ENCODE measurements at regions not wholly inside any gene's neighbourhood (a gene's known extent, or its start where the extent isn't known, plus 50 kb on each side); places are given as distances from the start of the nearest gene placed in this dataset.

GRCh38 chr5:68962757-68963484 is 130.9 kb upstream of the SLC30A5 start (continued):
- TF ChIP-seq ZNF202 (tag by site-specific recombination; IDR thresholded peaks at IDR 0.05; ENCODE audit: borderline replicate concordance), result no peak
- peak; percentile 66 for TF ChIP-seq ZBTB48 (tag by site-specific recombination; IDR thresholded peaks at IDR 0.05)

GRCh38 chr5:68964679-68965078 is 129.1 kb upstream of the SLC30A5 start:
- POLR2A ChIA-PET, result no interaction called here
- CTCF ChIA-PET, result no interaction called here
- Histone ChIP-seq H3K4me3 (ENCODE audit: low read depth, low read length) (no peak overlapping the region), H3K27ac (ENCODE audit: extremely low read depth, low read depth, low read length) (no peak overlapping the region), H3K4me1 (ENCODE audit: control insufficient read depth, insufficient read depth, low read length) (no peaks in the 10 kb centered on the region), H3K9me3 (ENCODE audit: control insufficient read depth, insufficient read depth, low read depth, low read length) (no peaks in the 10 kb centered on the region), H3K36me3 (ENCODE audit: control insufficient read depth in 2 of 2, insufficient read depth in 1 of 2, low read length in 2 of 2) (no peaks in the 10 kb centered on the region)
- TF ChIP-seq, protein P1, sequence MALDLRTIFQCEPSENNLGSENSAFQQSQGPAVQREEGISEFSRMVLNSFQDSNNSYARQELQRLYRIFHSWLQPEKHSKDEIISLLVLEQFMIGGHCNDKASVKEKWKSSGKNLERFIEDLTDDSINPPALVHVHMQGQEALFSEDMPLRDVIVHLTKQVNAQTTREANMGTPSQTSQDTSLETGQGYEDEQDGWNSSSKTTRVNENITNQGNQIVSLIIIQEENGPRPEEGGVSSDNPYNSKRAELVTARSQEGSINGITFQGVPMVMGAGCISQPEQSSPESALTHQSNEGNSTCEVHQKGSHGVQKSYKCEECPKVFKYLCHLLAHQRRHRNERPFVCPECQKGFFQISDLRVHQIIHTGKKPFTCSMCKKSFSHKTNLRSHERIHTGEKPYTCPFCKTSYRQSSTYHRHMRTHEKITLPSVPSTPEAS (tag by site-specific recombination; IDR thresholded peaks at IDR 0.05), result peak; percentile 13; the same call in 1 of the 2 replicates
- TF ChIP-seq ZNF776 (tag by site-specific recombination; IDR thresholded peaks at IDR 0.05; ENCODE audit: borderline replicate concordance) (0 out of 2 replicates have a peak, but pooled peaks have one; percentile 57), ZNF239 (tag by site-specific recombination; IDR thresholded peaks at IDR 0.05) (0 out of 2 replicates have a peak, but pooled peaks have one; percentile 18), ZNF837 (tag by site-specific recombination; IDR thresholded peaks at IDR 0.05) (no peak), ZNF510 (tag by site-specific recombination; IDR thresholded peaks at IDR 0.05; ENCODE audit: insufficient replicate concordance) (no peak), ZNF354C (tag by site-specific recombination; IDR thresholded peaks at IDR 0.05; ENCODE audit: borderline replicate concordance, low read depth) (0 out of 2 replicates have a peak, but pooled peaks have one; percentile 6), ZNF112 (tag by site-specific recombination; IDR thresholded peaks at IDR 0.05) (no peak), SALL2 (tag by site-specific recombination; IDR thresholded peaks at IDR 0.05; ENCODE audit: borderline replicate concordance) (0 out of 2 replicates have a peak, but pooled peaks have one; percentile 22), ZNF747 (tag by site-specific recombination; IDR thresholded peaks at IDR 0.05) (0 out of 2 replicates have a peak, but pooled peaks have one; percentile 16), ZNF658 (tag by site-specific recombination; IDR thresholded peaks at IDR 0.05) (0 out of 2 replicates have a peak, but pooled peaks have one; percentile 30), ZBTB17 (tag by site-specific recombination; IDR thresholded peaks at IDR 0.05) (no peak)
- TF ChIP-seq, protein P2, sequence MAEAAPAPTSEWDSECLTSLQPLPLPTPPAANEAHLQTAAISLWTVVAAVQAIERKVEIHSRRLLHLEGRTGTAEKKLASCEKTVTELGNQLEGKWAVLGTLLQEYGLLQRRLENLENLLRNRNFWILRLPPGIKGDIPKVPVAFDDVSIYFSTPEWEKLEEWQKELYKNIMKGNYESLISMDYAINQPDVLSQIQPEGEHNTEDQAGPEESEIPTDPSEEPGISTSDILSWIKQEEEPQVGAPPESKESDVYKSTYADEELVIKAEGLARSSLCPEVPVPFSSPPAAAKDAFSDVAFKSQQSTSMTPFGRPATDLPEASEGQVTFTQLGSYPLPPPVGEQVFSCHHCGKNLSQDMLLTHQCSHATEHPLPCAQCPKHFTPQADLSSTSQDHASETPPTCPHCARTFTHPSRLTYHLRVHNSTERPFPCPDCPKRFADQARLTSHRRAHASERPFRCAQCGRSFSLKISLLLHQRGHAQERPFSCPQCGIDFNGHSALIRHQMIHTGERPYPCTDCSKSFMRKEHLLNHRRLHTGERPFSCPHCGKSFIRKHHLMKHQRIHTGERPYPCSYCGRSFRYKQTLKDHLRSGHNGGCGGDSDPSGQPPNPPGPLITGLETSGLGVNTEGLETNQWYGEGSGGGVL (tag by site-specific recombination; IDR thresholded peaks at IDR 0.05), result 0 out of 2 replicates have a peak, but pooled peaks have one; percentile 5

GRCh38 chr5:68965926-68966325 is 127.9 kb upstream of the SLC30A5 start:
- H3K9me3 ChIP-seq (ENCODE audit: control insufficient read depth, insufficient read depth, low read depth, low read length), result no peaks in the 10 kb centered on the region
- TF ChIP-seq HIC1 (tag by site-specific recombination; IDR thresholded peaks at IDR 0.05) (no peak), ZFHX2 (tag by site-specific recombination; conservative IDR thresholded peaks at IDR 0.05) (peak; percentile 99), ZNF488 (tag by site-specific recombination; IDR thresholded peaks at IDR 0.05) (no peak), HOXD13 (CRISPR knock-in tag; IDR thresholded peaks at IDR 0.05; ENCODE audit: borderline replicate concordance) (0 out of 2 replicates have a peak, but pooled peaks have one; percentile 24), ZNF626 (tag by site-specific recombination; IDR thresholded peaks at IDR 0.05) (no peak), MYNN (tag by site-specific recombination; IDR thresholded peaks at IDR 0.05; ENCODE audit: borderline replicate concordance) (0 out of 2 replicates have a peak, but pooled peaks have one; percentile 45), ZNF121 (tag by site-specific recombination; IDR thresholded peaks at IDR 0.05) (no peak), EGR2 (tag by site-specific recombination; IDR thresholded peaks at IDR 0.05; ENCODE audit: low read depth) (peak; percentile 99), ZNF571 (tag by site-specific recombination; IDR thresholded peaks at IDR 0.05) (0 out of 2 replicates have a peak, but pooled peaks have one; percentile 61), ZNF658 (tag by site-specific recombination; IDR thresholded peaks at IDR 0.05) (no peak), ZNF274 (IDR thresholded peaks at IDR 0.05; ENCODE audit: low read length) (no peak), ZNF274 (tag by site-specific recombination; IDR thresholded peaks at IDR 0.05; ENCODE audit: borderline replicate concordance) (no peak)
- no peaks in the 10 kb centered on the region for H3K4me1 ChIP-seq (ENCODE audit: control insufficient read depth, insufficient read depth, low read length)
- H3K4me3 ChIP-seq (ENCODE audit: low read depth, low read length), result no peak overlapping the region
- H3K36me3 ChIP-seq (ENCODE audit: control insufficient read depth in 2 of 2, insufficient read depth in 1 of 2, low read length in 2 of 2), result no peaks in the 10 kb centered on the region
- no peak overlapping the region for H3K27ac ChIP-seq (ENCODE audit: extremely low read depth, low read depth, low read length)
- ChIA-PET POLR2A (interaction anchor here (0.6 kb wide), 1 partner anchor 352 kb away, joined by 4 read pairs; no protein-coding TSS in a partner anchor), CTCF (no interaction called here)
